Naive thymus-derived CD4-positive, alpha-beta T cell (primary cell): ENCODE measurements at regions not wholly inside any gene's neighbourhood (a gene's known extent, or its start where the extent isn't known, plus 50 kb on each side); places are given as distances from the start of the nearest gene placed in this dataset.
"Not testable (repeated sequence)": the region's sequence is repeated elsewhere in the genome, so short reads cannot be mapped to it uniquely, and the experiment has no call there.

Experiments
- ATAC-seq: fragments of 150-1000 bp; cut with Tn5 transposase; 2 replicates; pipeline ENCODE4 v1.10.0; 2021; ENCODE audit warnings: mild to moderate bottlenecking, moderate library complexity
- CTCF ChIA-PET: fragments of 350-600 bp; sonication (Branson Sonifier 250); formaldehyde crosslinking; loops from one replicate; lab custom pipeline; 2021; ENCODE audit warnings: antibody characterized with exemption; lab: Charles Lee
- POLR2A ChIA-PET: fragments of 350-600 bp; sonication (Branson Sonifier 250); formaldehyde crosslinking; loops from one replicate; lab custom pipeline; 2021; ENCODE audit warnings: antibody characterized with exemption, inconsistent platforms; lab: Charles Lee
- DNase-seq, 9 donors: peaks; one replicate each; pipeline versions ENCODE4 v3.0.0 to v3.0.0-alpha.2; 2020 to 2022; ENCODE audit warnings: mixed read lengths in 1 of 9
- H3K27ac ChIP-seq: one replicate; pipeline ENCODE4 v1.7.0; 2013; ENCODE audit warnings: mild to moderate bottlenecking, low read depth, low read length, moderate library complexity
- H3K27me3 ChIP-seq, 2 donors: one replicate each; pipeline ENCODE4 v1.7.0; 2013; ENCODE audit warnings: low read length in 2 of 2, mild to moderate bottlenecking in 2 of 2, moderate library complexity in 2 of 2; ENCODE audit not compliant: control insufficient read depth in 2 of 2, insufficient read depth in 2 of 2
- H3K36me3 ChIP-seq, 3 experiments: 1 replicate in 2 of 3; 2 replicates in 1 of 3; pipeline ENCODE4 v1.7.0; 2013; ENCODE audit warnings: low read length in 3 of 3, mild to moderate bottlenecking in 3 of 3, moderate library complexity in 1 of 3; ENCODE audit not compliant: insufficient read depth in 3 of 3, control insufficient read depth in 2 of 3
- H3K4me1 ChIP-seq, 2 donors: one replicate each; pipeline ENCODE4 v1.7.0; 2013; ENCODE audit warnings: low read length in 2 of 2, mild to moderate bottlenecking in 2 of 2, moderate library complexity in 1 of 2; ENCODE audit not compliant: control insufficient read depth in 2 of 2, insufficient read depth in 2 of 2
- H3K4me3 ChIP-seq: 2 replicates; pipeline ENCODE4 v1.7.0; 2013; ENCODE audit warnings: mild to moderate bottlenecking, low read length
- H3K9me3 ChIP-seq, 3 experiments: 1 replicate in 2 of 3; 2 replicates in 1 of 3; pipeline ENCODE4 v1.7.0; 2013; ENCODE audit warnings: low read length in 3 of 3; ENCODE audit not compliant: control insufficient read depth in 2 of 3
- H3K27ac Mint-ChIP-seq, 9 donors: one replicate each; pipeline ENCODE4 v1.8.0; 2020 to 2022; ENCODE audit warnings: mixed read lengths in 9 of 9, mild to moderate bottlenecking in 8 of 9, moderate library complexity in 5 of 9, inconsistent platforms in 2 of 9
- H3K27me3 Mint-ChIP-seq, 5 donors: one replicate each; pipeline ENCODE4 v1.8.0; 2021 to 2022; ENCODE audit warnings: mixed read lengths in 5 of 5, mild to moderate bottlenecking in 1 of 5
- H3K36me3 Mint-ChIP-seq, 5 donors: one replicate each; pipeline ENCODE4 v1.8.0; 2020 to 2022; ENCODE audit warnings: mixed read lengths in 5 of 5, mild to moderate bottlenecking in 3 of 5, inconsistent platforms in 1 of 5
- H3K4me1 Mint-ChIP-seq, 7 donors: one replicate each; pipeline ENCODE4 v1.8.0; 2020 to 2022; ENCODE audit warnings: mixed read lengths in 7 of 7, mild to moderate bottlenecking in 3 of 7, inconsistent platforms in 1 of 7
- H3K4me3 Mint-ChIP-seq, 10 donors: one replicate each; pipeline ENCODE4 v1.8.0; 2020 to 2022; ENCODE audit warnings: mild to moderate bottlenecking in 10 of 10, mixed read lengths in 10 of 10, moderate library complexity in 6 of 10, inconsistent platforms in 2 of 10
- H3K9me3 Mint-ChIP-seq, 11 donors: one replicate each; pipeline ENCODE4 v1.8.0; 2020 to 2022; ENCODE audit warnings: mixed read lengths in 11 of 11, mild to moderate bottlenecking in 4 of 11, inconsistent platforms in 1 of 11, moderate library complexity in 1 of 11
- intact Hi-C, 2 donors: fragments of 100-400 bp; cut with micrococcal nuclease; formaldehyde crosslinking; loops; one replicate each; pipeline ENCODE4 v1.15.1; 2023

GRCh38 chr6:122878796-122879195 is 89.7 kb downstream of the SMPDL3A start:
- DNase-seq (no peak), ATAC-seq (no peak)
- no peaks in the 10 kb centered on the region for H3K36me3 ChIP-seq
- peaks cover 0 to 17% (median 5%) of the 10 kb centered on the region in 11 donors for H3K9me3 Mint-ChIP-seq
- POLR2A ChIA-PET: no interaction called here
- CTCF ChIA-PET: no interaction called here
- no peak overlapping the region for H3K4me3 ChIP-seq
- peaks cover 0 to 6% (median 0%) of the 10 kb centered on the region in 5 donors for H3K27me3 Mint-ChIP-seq
- intact Hi-C loops: no loop called here
- no peaks in the 10 kb centered on the region for H3K4me1 ChIP-seq
- no peaks in the 10 kb centered on the region for H3K9me3 ChIP-seq
- H3K27ac ChIP-seq: no peak overlapping the region
- no peak overlapping the region for H3K4me3 Mint-ChIP-seq
- no peaks in the 10 kb centered on the region for H3K4me1 Mint-ChIP-seq
- no peaks in the 10 kb centered on the region for H3K36me3 Mint-ChIP-seq
- no peak overlapping the region for H3K27ac Mint-ChIP-seq
- H3K27me3 ChIP-seq: no peaks in the 10 kb centered on the region

DNA sequence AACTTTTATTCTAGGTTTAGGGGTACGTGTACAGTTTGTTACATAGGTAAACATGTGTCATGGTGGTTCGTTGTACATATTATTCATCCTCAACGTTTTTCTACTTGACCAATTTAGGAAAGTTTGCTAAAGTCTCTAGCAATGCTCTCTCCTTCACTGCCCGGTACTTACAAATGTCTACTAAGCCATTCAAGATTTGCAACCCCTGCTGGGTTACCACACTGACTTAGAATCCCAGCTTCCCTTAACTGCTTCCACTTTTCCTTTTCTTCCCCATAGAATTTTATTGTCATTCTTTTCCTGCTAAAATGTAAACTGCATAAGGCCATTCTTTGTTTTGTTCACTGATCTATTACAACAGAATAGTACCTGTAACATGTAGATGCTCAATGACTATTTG is 97.4 kb downstream of the SMPDL3A start:
- intact Hi-C loops: no loop called here
- no peaks in the 10 kb centered on the region for H3K4me1 Mint-ChIP-seq
- POLR2A ChIA-PET: no interaction called here

DNA sequence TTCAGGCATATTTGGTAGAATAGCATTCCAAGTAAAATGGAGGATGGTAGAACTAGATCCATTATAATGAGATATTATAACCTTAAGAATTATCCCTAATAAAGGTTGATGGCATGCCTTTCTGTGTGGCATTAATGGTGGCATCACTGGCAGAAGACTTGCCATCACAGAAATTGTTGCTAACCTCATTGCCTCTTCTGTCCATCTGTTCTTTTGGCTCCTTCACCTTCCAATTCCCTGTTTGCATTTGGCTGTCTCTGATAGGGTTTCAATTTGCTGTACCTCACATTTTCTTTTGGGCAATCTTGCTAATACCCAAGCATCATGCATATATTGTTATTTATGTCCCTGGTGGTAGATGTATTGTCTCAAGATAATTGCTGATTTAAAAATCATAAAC is 98.9 kb downstream of the SMPDL3A start:
- intact Hi-C loops: no loop called here
- no peaks in the 10 kb centered on the region for H3K9me3 ChIP-seq
- no peak overlapping the region for H3K4me3 Mint-ChIP-seq
- H3K4me1 Mint-ChIP-seq: no peaks in the 10 kb centered on the region
- DNase-seq: no peak
- H3K27ac Mint-ChIP-seq: no peak overlapping the region
- no peak overlapping the region for H3K4me3 ChIP-seq
- H3K27me3 ChIP-seq: no peaks in the 10 kb centered on the region
- no peaks in the 10 kb centered on the region for H3K36me3 Mint-ChIP-seq
- H3K4me1 ChIP-seq: no peaks in the 10 kb centered on the region
- no peak for ATAC-seq
- CTCF ChIA-PET: no interaction called here
- H3K9me3 Mint-ChIP-seq: peaks cover 0 to 19% (median 7%) of the 10 kb centered on the region in 11 donors
- POLR2A ChIA-PET: no interaction called here
- H3K36me3 ChIP-seq: no peaks in the 10 kb centered on the region
- H3K27ac ChIP-seq: no peak overlapping the region
- peaks cover 0 to 12% (median 0%) of the 10 kb centered on the region in 5 donors for H3K27me3 Mint-ChIP-seq

More for the DNA sequence above, 97.4 kb downstream of the SMPDL3A start:
- H3K27ac ChIP-seq: no peak overlapping the region
- H3K27me3 ChIP-seq: no peaks in the 10 kb centered on the region
- Mint-ChIP-seq H3K36me3 (no peaks in the 10 kb centered on the region), H3K4me3 (no peak overlapping the region), H3K27ac (no peak overlapping the region), H3K9me3 (peaks cover 0 to 23% (median 9%) of the 10 kb centered on the region in 11 donors), H3K27me3 (peaks cover 0 to 12% (median 3%) of the 10 kb centered on the region in 5 donors)
- DNase-seq (no peak), ATAC-seq (no peak)
- no peaks in the 10 kb centered on the region for H3K9me3 ChIP-seq
- CTCF ChIA-PET: no interaction called here
- no peaks in the 10 kb centered on the region for H3K4me1 ChIP-seq
- H3K4me3 ChIP-seq: no peak overlapping the region
- H3K36me3 ChIP-seq: no peaks in the 10 kb centered on the region

- ATAC-seq, CTCF ChIA-PET, H3K4me3 ChIP-seq, DNase-seq, H3K9me3 ChIP-seq, H3K27ac ChIP-seq, H3K36me3 Mint-ChIP-seq, H3K27me3 ChIP-seq, H3K4me1 ChIP-seq, H3K4me1 Mint-ChIP-seq, POLR2A ChIA-PET, H3K4me3 Mint-ChIP-seq, intact Hi-C loops, H3K36me3 ChIP-seq, H3K27ac Mint-ChIP-seq: not testable (repeated sequence)
- peaks cover 0 to 18% (median 7%) of the 10 kb centered on the region in 11 donors for H3K9me3 Mint-ChIP-seq
- H3K27me3 Mint-ChIP-seq: peaks cover 0 to 12% (median 0%) of the 10 kb centered on the region in 5 donors
Observed at GRCh38 chr6:122888680-122889079, 99.6 kb downstream of the SMPDL3A start.

DNA sequence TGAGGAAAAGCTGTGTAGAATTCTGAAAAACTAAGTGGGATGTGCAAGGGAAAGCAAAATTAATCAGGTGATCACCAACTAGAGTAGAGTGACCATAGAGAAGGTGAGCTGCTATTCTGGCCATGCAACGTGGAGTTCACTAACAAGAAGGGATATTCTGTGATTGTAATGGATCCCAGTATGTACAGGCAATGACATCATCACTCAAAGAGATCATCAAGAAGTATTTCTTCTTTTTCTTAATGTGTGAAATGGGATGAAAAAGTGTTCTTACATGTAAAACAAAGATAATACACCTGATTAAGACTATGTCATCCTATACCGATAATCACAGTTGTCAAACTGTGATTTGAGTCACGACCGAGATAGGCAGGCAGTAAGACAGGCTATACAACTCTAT is 101.2 kb downstream of the SMPDL3A start:
- Histone ChIP-seq H3K9me3 (no peaks in the 10 kb centered on the region), H3K27ac (no peak overlapping the region), H3K27me3 (no peaks in the 10 kb centered on the region), H3K4me3 (no peak overlapping the region), H3K4me1 (no peaks in the 10 kb centered on the region), H3K36me3 (no peaks in the 10 kb centered on the region)
- Mint-ChIP-seq H3K4me3 (no peak overlapping the region), H3K27me3 (peaks cover 0 to 8% (median 0%) of the 10 kb centered on the region in 5 donors), H3K27ac (no peak overlapping the region), H3K9me3 (peaks cover 0 to 16% (median 3%) of the 10 kb centered on the region in 11 donors), H3K36me3 (no peaks in the 10 kb centered on the region), H3K4me1 (no peaks in the 10 kb centered on the region)
- ChIA-PET POLR2A (no interaction called here), CTCF (no interaction called here)
- DNase-seq (no peak), ATAC-seq (no peak)
- intact Hi-C loops: no loop called here

DNA sequence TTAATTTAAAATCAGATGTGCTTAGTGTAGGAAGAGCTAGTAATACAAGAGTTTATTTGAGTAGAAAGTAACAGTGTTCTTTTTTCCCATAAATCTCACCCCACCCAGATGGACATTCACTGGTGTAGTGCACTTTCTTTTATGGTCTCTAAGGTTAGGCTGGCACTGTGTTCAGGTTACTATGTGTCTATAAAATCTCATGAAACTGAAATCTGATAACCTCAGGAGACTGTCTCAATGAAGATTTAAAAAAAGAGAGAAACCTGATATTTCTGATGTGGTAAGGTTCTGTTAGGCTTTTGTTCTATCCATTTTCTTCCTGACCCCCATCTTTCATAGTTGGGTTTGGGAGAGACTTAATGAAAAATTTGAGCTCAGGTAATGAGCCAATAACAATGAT is 101.2 kb upstream of the CLVS2 start:
- Mint-ChIP-seq H3K27ac (no peak overlapping the region), H3K27me3 (peaks cover 0 to 5% (median 0%) of the 10 kb centered on the region in 5 donors), H3K9me3 (peaks cover 0 to 20% (median 2%) of the 10 kb centered on the region in 11 donors), H3K4me1 (no peaks in the 10 kb centered on the region), H3K36me3 (no peaks in the 10 kb centered on the region), H3K4me3 (no peak overlapping the region)
- H3K27ac ChIP-seq: no peak overlapping the region
- CTCF ChIA-PET: no interaction called here
- no peaks in the 10 kb centered on the region for H3K27me3 ChIP-seq
- POLR2A ChIA-PET: no interaction called here
- H3K4me3 ChIP-seq: no peak overlapping the region
- no peaks in the 10 kb centered on the region for H3K4me1 ChIP-seq
- no peak for ATAC-seq
- intact Hi-C loops: no loop called here
- no peaks in the 10 kb centered on the region for H3K36me3 ChIP-seq
- no peak for DNase-seq
- H3K9me3 ChIP-seq: no peaks in the 10 kb centered on the region

- Mint-ChIP-seq H3K9me3 (peaks cover 0 to 5% (median 0%) of the 10 kb centered on the region in 11 donors), H3K27me3 (peaks cover 0 to 5% (median 0%) of the 10 kb centered on the region in 5 donors)
Observed at GRCh38 chr6:122902326-122902725, 93.7 kb upstream of the CLVS2 start.

More at GRCh38 chr6:122902326-122902725, 93.7 kb upstream of the CLVS2 start:
- Mint-ChIP-seq H3K36me3 (no peaks in the 10 kb centered on the region), H3K4me1 (no peaks in the 10 kb centered on the region), H3K27ac (no peak overlapping the region), H3K4me3 (no peak overlapping the region)
- H3K27me3 ChIP-seq: no peaks in the 10 kb centered on the region
- H3K27ac ChIP-seq: no peak overlapping the region
- ChIA-PET POLR2A (no interaction called here), CTCF (no interaction called here)
- H3K4me3 ChIP-seq: no peak overlapping the region
- H3K36me3 ChIP-seq: no peaks in the 10 kb centered on the region
- DNase-seq (no peak), ATAC-seq (no peak)
- H3K4me1 ChIP-seq: no peaks in the 10 kb centered on the region
- no peaks in the 10 kb centered on the region for H3K9me3 ChIP-seq
- intact Hi-C loops: no loop called here
